ENCODE measurements at regions not wholly inside any gene's neighbourhood (a gene's known extent, or its start where the extent isn't known, plus 50 kb on each side); places are given as distances from the start of the nearest gene placed in this dataset.

DNA sequence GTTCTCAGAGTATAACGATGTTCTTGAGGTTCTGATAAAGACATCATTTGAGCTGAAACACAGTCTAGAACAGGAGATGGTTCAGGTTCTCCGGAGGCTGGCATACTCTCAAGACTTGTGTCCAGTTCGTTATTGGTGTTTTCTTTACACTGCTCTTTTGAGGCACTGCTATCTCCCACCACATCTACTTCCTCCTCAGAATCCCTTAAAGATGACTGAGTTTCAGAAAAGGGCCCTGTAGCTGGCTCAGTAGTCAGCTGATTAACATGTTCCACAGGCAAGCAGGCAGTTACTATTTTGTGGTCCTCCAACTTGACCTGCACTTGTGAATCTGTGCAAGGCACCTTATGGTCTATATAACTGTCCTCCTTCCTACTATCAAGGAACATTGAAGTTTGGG lies 50.2 kb downstream of the ZZZ3 start:
- no peak for DNase-seq (ENCODE audit: unreplicated experiment)
- ChIA-PET POLR2A (interaction anchor here (1.1 to 2.1 kb wide), 2 partner anchors 10 to 51 kb away, joined by 4 to 8 read pairs; no protein-coding TSS in a partner anchor), CTCF (interaction anchor here (1.3 kb wide), 1 partner anchor 18 kb away, joined by 3 read pairs; no protein-coding TSS in a partner anchor)
- intact Hi-C loops (cut with micrococcal nuclease) = no loop called here
- TF ChIP-seq, protein P1, sequence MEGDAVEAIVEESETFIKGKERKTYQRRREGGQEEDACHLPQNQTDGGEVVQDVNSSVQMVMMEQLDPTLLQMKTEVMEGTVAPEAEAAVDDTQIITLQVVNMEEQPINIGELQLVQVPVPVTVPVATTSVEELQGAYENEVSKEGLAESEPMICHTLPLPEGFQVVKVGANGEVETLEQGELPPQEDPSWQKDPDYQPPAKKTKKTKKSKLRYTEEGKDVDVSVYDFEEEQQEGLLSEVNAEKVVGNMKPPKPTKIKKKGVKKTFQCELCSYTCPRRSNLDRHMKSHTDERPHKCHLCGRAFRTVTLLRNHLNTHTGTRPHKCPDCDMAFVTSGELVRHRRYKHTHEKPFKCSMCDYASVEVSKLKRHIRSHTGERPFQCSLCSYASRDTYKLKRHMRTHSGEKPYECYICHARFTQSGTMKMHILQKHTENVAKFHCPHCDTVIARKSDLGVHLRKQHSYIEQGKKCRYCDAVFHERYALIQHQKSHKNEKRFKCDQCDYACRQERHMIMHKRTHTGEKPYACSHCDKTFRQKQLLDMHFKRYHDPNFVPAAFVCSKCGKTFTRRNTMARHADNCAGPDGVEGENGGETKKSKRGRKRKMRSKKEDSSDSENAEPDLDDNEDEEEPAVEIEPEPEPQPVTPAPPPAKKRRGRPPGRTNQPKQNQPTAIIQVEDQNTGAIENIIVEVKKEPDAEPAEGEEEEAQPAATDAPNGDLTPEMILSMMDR (IDR thresholded peaks at IDR 0.05; ENCODE audit: unreplicated experiment) = no peak
- peaks cover 5% of the 10 kb centered on the region for H3K4me1 Mint-ChIP-seq (ENCODE audit: insufficient read depth, unreplicated experiment)
- H3K27ac Mint-ChIP-seq (ENCODE audit: low read depth, unreplicated experiment) = no peak overlapping the region
- H3K9me3 Mint-ChIP-seq (ENCODE audit: unreplicated experiment) = no peaks in the 10 kb centered on the region
- H3K27me3 Mint-ChIP-seq (ENCODE audit: insufficient read depth, unreplicated experiment) = no peaks in the 10 kb centered on the region
- H3K4me3 Mint-ChIP-seq (ENCODE audit: unreplicated experiment) = no peak overlapping the region
- peaks cover 69% of the 10 kb centered on the region for H3K36me3 Mint-ChIP-seq (ENCODE audit: insufficient read depth, unreplicated experiment)
- no TSS peak for BruUV-seq (replicated peaks)

- DNase-seq (ENCODE audit: unreplicated experiment) = no peak
- POLR2A ChIA-PET = interaction anchor here (1.1 to 2.1 kb wide), 2 partner anchors 11 to 52 kb away, joined by 4 to 8 read pairs; no protein-coding TSS in a partner anchor
- no peak overlapping the region for H3K4me3 Mint-ChIP-seq (ENCODE audit: unreplicated experiment)
- no peaks in the 10 kb centered on the region for H3K27me3 Mint-ChIP-seq (ENCODE audit: insufficient read depth, unreplicated experiment)
- H3K4me1 Mint-ChIP-seq (ENCODE audit: insufficient read depth, unreplicated experiment) = peaks cover 5% of the 10 kb centered on the region
- TF ChIP-seq, protein P1 (IDR thresholded peaks at IDR 0.05; ENCODE audit: unreplicated experiment) = no peak
- no TSS peak for BruUV-seq (replicated peaks)
- no peaks in the 10 kb centered on the region for H3K9me3 Mint-ChIP-seq (ENCODE audit: unreplicated experiment)
- H3K27ac Mint-ChIP-seq (ENCODE audit: low read depth, unreplicated experiment) = no peak overlapping the region
- intact Hi-C loops (cut with micrococcal nuclease) = no loop called here
- CTCF ChIA-PET = interaction anchor here (1.3 kb wide), 1 partner anchor 18 kb away, joined by 3 read pairs; no protein-coding TSS in a partner anchor
- H3K36me3 Mint-ChIP-seq (ENCODE audit: insufficient read depth, unreplicated experiment) = peaks cover 69% of the 10 kb centered on the region
These were observed 50.7 kb downstream of the ZZZ3 start for GRCh38 chr1:77631751-77632150.

DNA sequence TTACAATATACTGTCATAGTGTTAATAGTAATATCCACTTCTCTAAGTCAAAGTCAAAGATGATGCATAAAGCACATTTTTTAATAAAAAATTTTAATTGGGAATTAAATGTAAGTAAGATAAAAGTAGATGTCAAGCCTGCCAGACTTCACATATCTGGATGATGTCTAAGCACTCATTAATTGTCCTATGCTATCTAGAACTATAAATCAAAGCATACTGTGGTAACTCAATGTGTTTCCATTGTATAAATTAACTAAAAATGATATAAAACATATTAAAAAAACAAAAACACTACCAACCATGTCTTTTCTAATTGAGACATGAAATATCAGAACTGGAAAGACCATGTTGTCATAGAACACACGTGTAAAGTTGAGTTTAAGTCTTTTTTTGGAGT lies 51.2 kb downstream of the ZZZ3 start:
- DNase-seq (ENCODE audit: unreplicated experiment) = no peak
- H3K36me3 Mint-ChIP-seq (ENCODE audit: insufficient read depth, unreplicated experiment) = peaks cover 74% of the 10 kb centered on the region
- intact Hi-C loops (cut with micrococcal nuclease) = no loop called here
- TF ChIP-seq, protein P1 (IDR thresholded peaks at IDR 0.05; ENCODE audit: unreplicated experiment) = no peak
- peaks cover 5% of the 10 kb centered on the region for H3K4me1 Mint-ChIP-seq (ENCODE audit: insufficient read depth, unreplicated experiment)
- POLR2A ChIA-PET = interaction anchor here (1.0 kb wide), 1 partner anchor 24 kb away, joined by 3 read pairs; no protein-coding TSS in a partner anchor
- H3K27ac Mint-ChIP-seq (ENCODE audit: low read depth, unreplicated experiment) = no peak overlapping the region
- CTCF ChIA-PET = no interaction called here
- BruUV-seq (replicated peaks) = no TSS peak
- no peaks in the 10 kb centered on the region for H3K9me3 Mint-ChIP-seq (ENCODE audit: unreplicated experiment)
- H3K27me3 Mint-ChIP-seq (ENCODE audit: insufficient read depth, unreplicated experiment) = no peaks in the 10 kb centered on the region
- no peak overlapping the region for H3K4me3 Mint-ChIP-seq (ENCODE audit: unreplicated experiment)

GRCh38 chr1:77627978-77628570 lies 54.4 kb downstream of the ZZZ3 start:
- intact Hi-C loops (cut with micrococcal nuclease) = no loop called here
- no peaks in the 10 kb centered on the region for H3K9me3 Mint-ChIP-seq (ENCODE audit: unreplicated experiment)

More at GRCh38 chr1:77627978-77628570, 54.4 kb downstream of the ZZZ3 start:
- CTCF ChIA-PET = no interaction called here
- DNase-seq (ENCODE audit: unreplicated experiment) = no peak
- H3K27me3 Mint-ChIP-seq (ENCODE audit: insufficient read depth, unreplicated experiment) = no peaks in the 10 kb centered on the region
- H3K4me3 Mint-ChIP-seq (ENCODE audit: unreplicated experiment) = no peak overlapping the region
- TF ChIP-seq, protein P1 (IDR thresholded peaks at IDR 0.05; ENCODE audit: unreplicated experiment) = no peak
- peak overlapping the region; percentile 27 for H3K27ac Mint-ChIP-seq (ENCODE audit: low read depth, unreplicated experiment)
- H3K4me1 Mint-ChIP-seq (ENCODE audit: insufficient read depth, unreplicated experiment) = peaks cover 11% of the 10 kb centered on the region
- peaks cover 86% of the 10 kb centered on the region for H3K36me3 Mint-ChIP-seq (ENCODE audit: insufficient read depth, unreplicated experiment)
- BruUV-seq (replicated peaks) = no TSS peak
- POLR2A ChIA-PET = no interaction called here

Data from MCF 10A (cell line).